Endothelial cell of umbilical vein (primary cell): ENCODE measurements at regions not wholly inside any gene's neighbourhood (a gene's known extent, or its start where the extent isn't known, plus 50 kb on each side); places are given as distances from the start of the nearest gene placed in this dataset.

Experiments used
- EZH2 ChIP-seq: IDR thresholded peaks from 2 replicates; pipeline ENCODE4 v1.6.1; 2012; ENCODE audit warnings: borderline replicate concordance, low read depth, mild to moderate bottlenecking, moderate library complexity, low read length, inconsistent platforms; ENCODE audit not compliant: severe bottlenecking
- MYC ChIP-seq: IDR thresholded peaks from one replicate; pipeline ENCODE4 v1.6.1; 2011; ENCODE audit warnings: mild to moderate bottlenecking, low read depth, low read length
- TF ChIP-seq, protein P1 (sequence below), 2 donors: IDR thresholded peaks; 1 replicate in 1 of 2; 2 replicates in 1 of 2; pipeline ENCODE4 v1.5.1; 2011; ENCODE audit warnings: low read length in 2 of 2, mild to moderate bottlenecking in 2 of 2, moderate library complexity in 2 of 2, control low read depth in 1 of 2, inconsistent platforms in 1 of 2, low read depth in 1 of 2; ENCODE audit not compliant: insufficient read depth in 1 of 2; ENCODE audit errors: extremely low read depth in 1 of 2
- TF ChIP-seq, protein P2 (sequence below): IDR thresholded peaks from 2 replicates; pipeline ENCODE4 v1.6.1; 2011; ENCODE audit not compliant: insufficient read depth, insufficient read length

DNA sequence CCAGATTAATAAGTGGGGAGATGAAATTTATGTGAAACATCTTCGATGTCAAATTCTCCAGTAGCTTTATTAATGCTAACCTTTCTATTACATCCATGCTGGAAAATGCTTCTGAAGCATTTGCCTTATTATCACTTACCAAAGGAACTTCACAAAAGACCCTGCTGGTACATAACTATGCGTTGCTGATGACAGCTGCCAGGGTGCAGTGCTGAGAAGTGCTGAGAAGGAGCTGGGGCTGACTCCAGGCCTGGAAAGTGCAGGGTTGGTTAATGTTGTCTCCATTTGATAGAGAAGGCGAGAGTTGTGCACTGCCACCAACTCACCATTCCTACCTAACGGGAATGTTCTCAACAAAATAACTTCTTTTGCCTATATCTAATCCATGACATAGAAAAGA lies 736.0 kb upstream of the NR2F2 start:
- TF ChIP-seq EZH2 = no peak
- no peak for TF ChIP-seq MYC
- TF ChIP-seq, protein P1, sequence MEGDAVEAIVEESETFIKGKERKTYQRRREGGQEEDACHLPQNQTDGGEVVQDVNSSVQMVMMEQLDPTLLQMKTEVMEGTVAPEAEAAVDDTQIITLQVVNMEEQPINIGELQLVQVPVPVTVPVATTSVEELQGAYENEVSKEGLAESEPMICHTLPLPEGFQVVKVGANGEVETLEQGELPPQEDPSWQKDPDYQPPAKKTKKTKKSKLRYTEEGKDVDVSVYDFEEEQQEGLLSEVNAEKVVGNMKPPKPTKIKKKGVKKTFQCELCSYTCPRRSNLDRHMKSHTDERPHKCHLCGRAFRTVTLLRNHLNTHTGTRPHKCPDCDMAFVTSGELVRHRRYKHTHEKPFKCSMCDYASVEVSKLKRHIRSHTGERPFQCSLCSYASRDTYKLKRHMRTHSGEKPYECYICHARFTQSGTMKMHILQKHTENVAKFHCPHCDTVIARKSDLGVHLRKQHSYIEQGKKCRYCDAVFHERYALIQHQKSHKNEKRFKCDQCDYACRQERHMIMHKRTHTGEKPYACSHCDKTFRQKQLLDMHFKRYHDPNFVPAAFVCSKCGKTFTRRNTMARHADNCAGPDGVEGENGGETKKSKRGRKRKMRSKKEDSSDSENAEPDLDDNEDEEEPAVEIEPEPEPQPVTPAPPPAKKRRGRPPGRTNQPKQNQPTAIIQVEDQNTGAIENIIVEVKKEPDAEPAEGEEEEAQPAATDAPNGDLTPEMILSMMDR (IDR thresholded peaks at IDR 0.05; ENCODE audit: extremely low read depth in 1 of 2, insufficient read depth in 1 of 2, low read depth in 1 of 2, low read length in 2 of 2) = no peak
- TF ChIP-seq, protein P2, sequence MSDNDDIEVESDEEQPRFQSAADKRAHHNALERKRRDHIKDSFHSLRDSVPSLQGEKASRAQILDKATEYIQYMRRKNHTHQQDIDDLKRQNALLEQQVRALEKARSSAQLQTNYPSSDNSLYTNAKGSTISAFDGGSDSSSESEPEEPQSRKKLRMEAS = no peak
